CD14-positive monocyte (primary cell): ENCODE measurements at regions not wholly inside any gene's neighbourhood (a gene's known extent, or its start where the extent isn't known, plus 50 kb on each side); places are given as distances from the start of the nearest gene placed in this dataset.
"Not testable (repeated sequence)": the region's sequence is repeated elsewhere in the genome, so short reads cannot be mapped to it uniquely, and the experiment has no call there.

ENCODE experiments used
- DNase-seq, 3 donors: peaks; one replicate each; pipeline ENCODE4 v3.0.0-alpha.2; 2011 to 2022
- H2AFZ ChIP-seq: 2 replicates; pipeline ENCODE4 v1.6.0; 2012; ENCODE audit warnings: mild to moderate bottlenecking, low read depth, low read length, inconsistent platforms; ENCODE audit not compliant: insufficient read depth, poor library complexity, severe bottlenecking
- H3K27ac ChIP-seq, 2 donors: 1 replicate in 1 of 2; 2 replicates in 1 of 2; pipeline ENCODE4 v1.5.1; 2012 to 2013; ENCODE audit warnings: low read length in 2 of 2, control low read depth in 1 of 2, inconsistent platforms in 1 of 2, low read depth in 1 of 2, mild to moderate bottlenecking in 1 of 2
- H3K27me3 ChIP-seq, 2 donors: one replicate each; pipeline versions ENCODE4 v1.6.0 to v1.6.1; 2011 to 2013; ENCODE audit warnings: low read length in 2 of 2; ENCODE audit not compliant: control insufficient read depth in 2 of 2, insufficient read depth in 2 of 2
- H3K36me3 ChIP-seq, 2 donors: replicated peaks in 1 of 2; 1 replicate in 1 of 2; 2 replicates in 1 of 2; pipeline versions ENCODE4 v1.5.1 to v1.6.1; 2012 to 2013; ENCODE audit warnings: low read length in 2 of 2, control low read depth in 1 of 2, inconsistent platforms in 1 of 2, mild to moderate bottlenecking in 1 of 2; ENCODE audit not compliant: insufficient read depth in 2 of 2, control insufficient read depth in 1 of 2
- H3K4me1 ChIP-seq, 2 donors: 1 replicate in 1 of 2; 2 replicates in 1 of 2; pipeline versions ENCODE4 v1.5.1 to v1.6.1; 2012 to 2013; ENCODE audit warnings: low read length in 2 of 2, control low read depth in 1 of 2, inconsistent platforms in 1 of 2, mild to moderate bottlenecking in 1 of 2, moderate library complexity in 1 of 2; ENCODE audit not compliant: insufficient read depth in 2 of 2, control insufficient read depth in 1 of 2
- H3K4me2 ChIP-seq: replicated peaks from 2 replicates; pipeline ENCODE3; 2012; ENCODE audit warnings: low read length, moderate library complexity, mild to moderate bottlenecking; ENCODE audit not compliant: poor library complexity, severe bottlenecking; ENCODE audit errors: extremely low read depth
- H3K4me3 ChIP-seq, 3 experiments: fragments of 200-600 bp in 1 of 3; sonication (generic) in 1 of 3; replicated peaks in 1 of 3; 1 replicate in 2 of 3; 2 replicates in 1 of 3; pipeline ENCODE4 v1.5.1; 2011 to 2013; ENCODE audit warnings: low read length in 3 of 3, mild to moderate bottlenecking in 3 of 3, control low read depth in 2 of 3, low read depth in 2 of 3, inconsistent platforms in 1 of 3, moderate library complexity in 1 of 3
- H3K79me2 ChIP-seq: 2 replicates; pipeline ENCODE4 v1.6.0; 2012; ENCODE audit warnings: mild to moderate bottlenecking, control low read depth, inconsistent platforms, low read length, moderate library complexity; ENCODE audit not compliant: insufficient read depth
- H3K9ac ChIP-seq: 2 replicates; pipeline ENCODE4 v1.6.0; 2017; ENCODE audit warnings: low read length, mild to moderate bottlenecking; ENCODE audit not compliant: insufficient read depth, poor library complexity, severe bottlenecking
- H3K9me3 ChIP-seq, 2 donors: replicated peaks in 1 of 2; 1 replicate in 1 of 2; 2 replicates in 1 of 2; pipeline versions ENCODE4 v1.5.1 to v1.6.1; 2012 to 2013; ENCODE audit warnings: low read length in 2 of 2, control low read depth in 1 of 2; ENCODE audit not compliant: control insufficient read depth in 1 of 2, insufficient read depth in 1 of 2
- H4K20me1 ChIP-seq: 2 replicates; pipeline ENCODE4 v1.6.0; 2012; ENCODE audit warnings: mild to moderate bottlenecking, low read length, control low read depth, moderate library complexity; ENCODE audit not compliant: insufficient read depth
- H3K27ac Mint-ChIP-seq, 7 donors: one replicate each; pipeline ENCODE4 v1.8.0; 2020; ENCODE audit warnings: mild to moderate bottlenecking in 7 of 7, mixed read lengths in 7 of 7, moderate library complexity in 6 of 7, inconsistent platforms in 2 of 7
- H3K27me3 Mint-ChIP-seq, 3 donors: one replicate each; pipeline ENCODE4 v1.8.0; 2021 to 2022; ENCODE audit warnings: low read depth in 3 of 3, mild to moderate bottlenecking in 3 of 3, mixed read lengths in 3 of 3, moderate library complexity in 3 of 3, inconsistent platforms in 1 of 3
- H3K36me3 Mint-ChIP-seq, 2 donors: one replicate each; pipeline ENCODE4 v1.8.0; 2020; ENCODE audit warnings: mixed read lengths in 2 of 2, inconsistent platforms in 1 of 2, mild to moderate bottlenecking in 1 of 2
- H3K4me1 Mint-ChIP-seq: one replicate; pipeline ENCODE4 v1.8.0; 2020; ENCODE audit warnings: mild to moderate bottlenecking, mixed read lengths
- H3K4me3 Mint-ChIP-seq, 2 donors: one replicate each; pipeline ENCODE4 v1.8.0; 2020; ENCODE audit warnings: mild to moderate bottlenecking in 2 of 2, mixed read lengths in 2 of 2, moderate library complexity in 1 of 2
- H3K9me3 Mint-ChIP-seq, 7 donors: one replicate each; pipeline ENCODE4 v1.8.0; 2020 to 2022; ENCODE audit warnings: mixed read lengths in 7 of 7, mild to moderate bottlenecking in 6 of 7, moderate library complexity in 6 of 7, inconsistent platforms in 2 of 7
- WGBS: methylation state at CpG from one replicate; pipeline ENCODE4 v1.1.5; 2013; ENCODE audit warnings: missing lambda C conversion rate; ENCODE audit not compliant: insufficient coverage; 5-methylcytosine and 5-hydroxymethylcytosine counted together
- intact Hi-C, 2 donors: fragments of 100-400 bp; cut with micrococcal nuclease; formaldehyde crosslinking; loops; one replicate each; pipeline versions ENCODE4 v1.15.0 to v1.15.1; 2023
- TF ChIP-seq, protein P1 (sequence below): fragments of 200-600 bp; IDR thresholded peaks from one replicate; pipeline ENCODE4 v1.8.0; 2022; ENCODE audit warnings: antibody characterized with exemption, mild to moderate bottlenecking

- Histone ChIP-seq H3K4me2 (no peak overlapping the region), H3K4me1 (no peaks in the 10 kb centered on the region), H3K27ac (no peak overlapping the region), H3K36me3 (no peaks in the 10 kb centered on the region), H3K9ac (no peak overlapping the region), H2AFZ (no peak overlapping the region), H4K20me1 (no peaks in the 10 kb centered on the region), H3K9me3 (peaks cover 4 to 6% of the 10 kb centered on the region in 2 donors), H3K27me3 (no peaks in the 10 kb centered on the region), H3K4me3 (no peak overlapping the region), H3K79me2 (no peaks in the 10 kb centered on the region)
- H3K36me3 Mint-ChIP-seq: no peaks in the 10 kb centered on the region
- intact Hi-C loops: no loop called here
- no peak overlapping the region for H3K4me3 Mint-ChIP-seq
- no CpG with 5 or more reads among the region's 3 CpGs for WGBS
- TF ChIP-seq, protein P1, sequence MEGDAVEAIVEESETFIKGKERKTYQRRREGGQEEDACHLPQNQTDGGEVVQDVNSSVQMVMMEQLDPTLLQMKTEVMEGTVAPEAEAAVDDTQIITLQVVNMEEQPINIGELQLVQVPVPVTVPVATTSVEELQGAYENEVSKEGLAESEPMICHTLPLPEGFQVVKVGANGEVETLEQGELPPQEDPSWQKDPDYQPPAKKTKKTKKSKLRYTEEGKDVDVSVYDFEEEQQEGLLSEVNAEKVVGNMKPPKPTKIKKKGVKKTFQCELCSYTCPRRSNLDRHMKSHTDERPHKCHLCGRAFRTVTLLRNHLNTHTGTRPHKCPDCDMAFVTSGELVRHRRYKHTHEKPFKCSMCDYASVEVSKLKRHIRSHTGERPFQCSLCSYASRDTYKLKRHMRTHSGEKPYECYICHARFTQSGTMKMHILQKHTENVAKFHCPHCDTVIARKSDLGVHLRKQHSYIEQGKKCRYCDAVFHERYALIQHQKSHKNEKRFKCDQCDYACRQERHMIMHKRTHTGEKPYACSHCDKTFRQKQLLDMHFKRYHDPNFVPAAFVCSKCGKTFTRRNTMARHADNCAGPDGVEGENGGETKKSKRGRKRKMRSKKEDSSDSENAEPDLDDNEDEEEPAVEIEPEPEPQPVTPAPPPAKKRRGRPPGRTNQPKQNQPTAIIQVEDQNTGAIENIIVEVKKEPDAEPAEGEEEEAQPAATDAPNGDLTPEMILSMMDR: no peak
- no peak overlapping the region for H3K27ac Mint-ChIP-seq
- H3K4me1 Mint-ChIP-seq: no peaks in the 10 kb centered on the region
- no peaks in the 10 kb centered on the region for H3K27me3 Mint-ChIP-seq
- DNase-seq: no peak
- peaks cover 0 to 13% (median 4%) of the 10 kb centered on the region in 7 donors for H3K9me3 Mint-ChIP-seq
Observed at GRCh38 chr4:126916049-126916625, 716.6 kb upstream of the INTU start.

DNA sequence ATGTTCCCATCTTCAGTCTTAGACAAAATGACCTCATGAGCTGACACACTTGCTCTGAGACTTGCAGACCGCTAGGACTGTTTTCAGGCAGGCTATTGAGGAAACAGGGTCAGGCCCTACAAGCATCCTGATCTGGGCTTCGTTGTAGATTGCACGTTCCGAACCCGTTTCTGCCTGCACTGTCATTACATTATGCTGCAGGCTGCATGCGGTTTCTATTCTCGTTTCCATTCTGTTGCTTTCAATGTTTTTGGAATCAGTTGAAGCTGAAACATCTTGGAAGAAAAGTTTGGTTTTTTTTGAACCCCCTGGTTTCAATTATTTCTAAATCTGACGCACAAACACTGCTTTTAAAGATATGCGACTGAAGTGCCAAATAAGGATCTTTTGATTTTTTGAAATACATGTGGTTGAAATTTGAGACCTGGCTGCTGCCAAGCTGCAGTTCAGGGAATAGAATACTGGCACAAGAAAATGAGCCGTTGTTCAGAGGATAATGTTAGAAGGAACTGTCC is 716.1 kb upstream of the INTU start:
- Histone ChIP-seq H3K27ac (no peak overlapping the region), H3K79me2 (no peaks in the 10 kb centered on the region), H3K27me3 (no peaks in the 10 kb centered on the region), H3K9me3 (peaks cover 4 to 6% of the 10 kb centered on the region in 2 donors), H3K4me3 (no peak overlapping the region), H4K20me1 (no peaks in the 10 kb centered on the region), H2AFZ (no peak overlapping the region), H3K4me2 (no peak overlapping the region), H3K4me1 (no peaks in the 10 kb centered on the region), H3K36me3 (no peaks in the 10 kb centered on the region), H3K9ac (no peak overlapping the region)
- peaks cover 0 to 13% (median 5%) of the 10 kb centered on the region in 7 donors for H3K9me3 Mint-ChIP-seq
- TF ChIP-seq, protein P1: no peak
- no peaks in the 10 kb centered on the region for H3K4me1 Mint-ChIP-seq
- 89% methylated on average over 10 of the region's 10 CpGs for WGBS
- intact Hi-C loops: no loop called here
- H3K27ac Mint-ChIP-seq: no peak overlapping the region
- DNase-seq: no peak
- H3K4me3 Mint-ChIP-seq: no peak overlapping the region
- no peaks in the 10 kb centered on the region for H3K36me3 Mint-ChIP-seq
- no peaks in the 10 kb centered on the region for H3K27me3 Mint-ChIP-seq

DNA sequence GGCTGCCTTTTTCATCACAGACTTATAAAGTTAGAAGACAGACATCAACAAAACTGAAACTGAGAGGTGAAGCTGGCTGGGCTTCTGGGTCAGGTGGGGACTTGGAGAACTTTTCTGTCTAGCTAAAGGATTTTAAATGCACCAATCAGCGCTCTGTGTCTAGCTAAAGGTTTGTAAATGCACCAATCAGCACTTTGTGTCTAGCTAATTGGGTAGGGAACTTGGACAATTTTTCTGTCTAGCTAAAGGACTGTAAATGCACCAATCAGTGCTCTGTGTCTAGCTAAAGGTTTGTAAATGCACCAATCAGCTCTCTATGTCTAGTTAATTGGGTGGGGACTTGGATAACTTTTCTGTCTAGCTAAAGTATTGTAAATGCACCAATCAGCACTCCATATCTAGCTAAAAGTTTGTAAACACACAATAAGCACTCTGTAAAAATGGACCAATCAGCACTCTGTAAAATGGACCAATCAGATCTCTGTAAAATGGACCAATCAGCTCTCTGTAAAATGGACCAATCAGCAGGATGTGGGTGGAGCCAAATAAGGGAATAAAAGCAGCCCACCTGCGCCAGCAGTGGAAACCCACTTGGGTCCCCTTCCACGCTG is 710.3 kb upstream of the INTU start:
- H3K27me3 Mint-ChIP-seq: not testable (repeated sequence)
- peaks cover 0 to 21% (median 8%) of the 10 kb centered on the region in 7 donors for H3K9me3 Mint-ChIP-seq

More for the DNA sequence above, 710.3 kb upstream of the INTU start:
- intact Hi-C loops, H3K9me3 ChIP-seq, H3K4me1 Mint-ChIP-seq, H3K9ac ChIP-seq, H3K27ac ChIP-seq, DNase-seq, H3K4me1 ChIP-seq, H2AFZ ChIP-seq, H4K20me1 ChIP-seq, H3K4me3 Mint-ChIP-seq, H3K27ac Mint-ChIP-seq, H3K4me3 ChIP-seq, H3K4me2 ChIP-seq, H3K36me3 Mint-ChIP-seq, H3K79me2 ChIP-seq, H3K27me3 ChIP-seq, H3K36me3 ChIP-seq: not testable (repeated sequence)
- WGBS: 90% methylated on average over 3 of the region's 3 CpGs
